ENCODE measurements at regions not wholly inside any gene's neighbourhood (a gene's known extent, or its start where the extent isn't known, plus 50 kb on each side); places are given as distances from the start of the nearest gene placed in this dataset.
A peak's percentile ranks its signal among the peaks of the same experiment; 100 is the strongest.
"Not testable (repeated sequence)": the region's sequence is repeated elsewhere in the genome, so short reads cannot be mapped to it uniquely, and the experiment has no call there.

DNA sequence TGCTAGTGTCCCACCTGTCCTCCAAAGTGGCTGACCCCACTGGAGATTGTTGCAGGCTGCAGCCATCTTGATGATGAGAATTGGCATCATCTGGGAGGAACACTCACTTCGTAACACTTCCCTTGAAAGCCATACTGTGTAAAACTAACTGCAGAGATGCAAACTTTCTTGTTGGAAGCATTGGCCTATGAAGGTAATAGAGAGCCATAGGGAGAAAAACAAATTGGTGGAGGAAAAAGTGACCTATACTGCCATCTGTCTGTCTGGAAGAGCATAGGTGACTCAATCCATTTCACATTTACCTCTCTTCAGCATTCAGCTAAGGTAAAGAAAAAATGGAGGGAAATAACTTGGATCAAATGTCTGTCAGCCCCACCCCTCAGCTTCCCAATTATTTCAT, 473.4 kb downstream of the NTRK2 start:
- peak; percentile 17 for DNase-seq

DNA sequence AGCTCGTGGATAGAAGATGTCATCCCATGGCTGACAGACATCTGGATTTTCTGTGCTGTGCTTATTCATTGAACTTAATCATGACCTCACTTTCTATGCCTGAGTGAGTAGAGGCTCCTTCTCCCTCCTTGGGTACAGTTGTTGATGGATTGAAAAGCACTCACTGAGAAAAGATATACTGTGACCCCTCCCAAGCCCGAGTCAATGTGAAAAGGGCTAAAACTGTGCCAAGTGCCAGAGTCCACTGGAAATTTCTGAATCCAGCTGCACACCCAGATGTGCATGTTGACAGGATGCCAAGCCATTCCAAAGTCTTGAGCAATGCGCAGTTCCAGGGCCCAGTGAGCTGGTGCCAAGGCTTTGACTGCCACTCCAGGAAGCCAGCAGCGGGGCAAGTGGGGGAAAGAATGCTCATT, 473.0 kb downstream of the NTRK2 start:
- peak; percentile 19 for DNase-seq

DNA sequence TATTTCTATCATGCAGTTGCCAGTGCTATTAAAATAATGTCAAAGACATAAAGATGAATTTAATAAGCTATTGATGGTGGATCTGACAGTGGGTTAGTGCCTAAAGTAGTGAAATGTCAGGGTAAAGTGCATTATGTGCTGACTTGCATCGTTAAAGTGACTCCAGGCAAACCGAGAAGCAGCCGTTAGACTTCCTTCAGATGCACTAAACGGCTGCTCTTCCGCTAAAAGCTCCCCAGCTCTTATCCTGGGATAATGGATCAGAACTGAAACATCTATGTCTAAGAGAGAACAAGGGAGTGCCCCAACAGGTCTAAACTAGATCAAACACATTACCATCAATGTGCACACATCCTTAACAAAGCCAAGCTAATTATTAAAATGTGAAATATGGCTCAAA, 468.2 kb downstream of the NTRK2 start:
- DNase-seq = no peak

DNA sequence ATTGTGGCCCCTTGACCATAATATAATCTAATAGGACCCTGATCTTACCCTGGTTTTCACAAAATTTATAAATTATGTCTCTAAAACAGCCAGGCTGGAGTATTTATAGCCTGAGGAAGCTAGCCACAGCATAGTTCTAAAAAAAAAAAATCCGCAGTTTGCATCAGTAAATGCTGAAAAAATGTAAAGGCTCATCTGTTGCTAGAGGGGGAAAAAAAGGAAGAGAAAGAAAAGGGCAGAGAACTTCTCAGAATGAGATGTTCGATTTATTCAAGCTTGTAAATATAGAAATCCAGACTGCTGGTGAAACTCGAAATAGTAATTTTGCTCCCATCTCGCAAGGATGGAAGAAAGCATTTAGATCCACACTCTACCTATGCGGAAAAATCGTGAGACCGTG, 467.5 kb downstream of the NTRK2 start:
- DNase-seq = no peak

DNA sequence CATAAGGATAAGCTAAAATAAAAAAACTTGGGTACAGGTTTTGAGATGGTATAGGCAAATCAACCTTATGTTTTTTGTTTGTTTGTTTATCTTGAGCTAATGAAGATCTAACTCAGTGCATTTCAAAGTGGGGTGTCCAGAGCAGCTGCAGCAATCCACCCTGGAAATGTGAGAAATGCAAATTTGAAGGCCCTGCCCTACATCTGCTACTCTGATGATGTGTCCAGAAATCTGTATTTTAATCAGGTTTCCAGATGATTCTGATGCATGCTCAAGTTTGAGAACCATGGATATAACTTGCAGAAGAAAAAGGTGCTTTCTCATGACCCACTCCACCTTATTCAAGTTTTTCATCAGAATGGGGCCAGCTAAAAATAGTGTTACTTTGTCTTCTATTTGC, 467.0 kb downstream of the NTRK2 start:
- DNase-seq = no peak

DNA sequence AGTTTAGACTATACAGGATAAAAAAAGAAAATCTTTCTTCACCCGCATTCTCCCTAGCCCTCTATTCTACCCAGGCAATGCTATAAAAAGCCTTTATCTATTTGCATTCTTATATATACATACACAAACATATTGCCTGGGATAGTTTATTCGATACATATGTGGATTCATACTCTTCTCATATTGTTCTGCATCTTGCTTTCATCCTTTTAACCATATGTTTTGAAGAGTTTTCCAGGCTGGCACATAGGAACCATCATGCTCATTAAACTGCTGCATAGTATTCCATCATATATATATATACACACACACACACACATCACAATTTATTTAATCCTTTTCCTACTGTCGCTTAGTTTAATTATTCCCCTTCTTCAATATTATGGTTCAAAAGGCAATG, 461.2 kb downstream of the NTRK2 start:
- no peak for DNase-seq

DNA sequence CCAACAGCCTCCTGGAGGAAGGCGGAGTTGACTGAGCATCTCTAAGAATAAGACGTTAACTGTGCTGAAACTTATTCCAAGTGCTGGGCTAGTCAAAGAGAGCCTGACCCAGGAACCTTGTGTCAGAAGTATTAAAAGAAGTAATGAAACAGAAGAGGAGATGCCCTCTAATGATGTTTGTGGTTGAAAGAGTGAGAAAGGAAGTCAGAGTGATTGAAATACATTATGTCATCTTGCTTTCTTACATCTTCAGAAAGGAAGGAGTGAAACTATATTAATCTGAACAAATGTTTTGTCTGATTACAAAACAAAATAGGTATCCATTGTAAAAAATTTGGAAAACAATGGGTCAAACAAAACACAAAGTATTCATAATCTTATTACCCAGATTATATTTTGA, 460.7 kb downstream of the NTRK2 start:
- DNase-seq = no peak

DNA sequence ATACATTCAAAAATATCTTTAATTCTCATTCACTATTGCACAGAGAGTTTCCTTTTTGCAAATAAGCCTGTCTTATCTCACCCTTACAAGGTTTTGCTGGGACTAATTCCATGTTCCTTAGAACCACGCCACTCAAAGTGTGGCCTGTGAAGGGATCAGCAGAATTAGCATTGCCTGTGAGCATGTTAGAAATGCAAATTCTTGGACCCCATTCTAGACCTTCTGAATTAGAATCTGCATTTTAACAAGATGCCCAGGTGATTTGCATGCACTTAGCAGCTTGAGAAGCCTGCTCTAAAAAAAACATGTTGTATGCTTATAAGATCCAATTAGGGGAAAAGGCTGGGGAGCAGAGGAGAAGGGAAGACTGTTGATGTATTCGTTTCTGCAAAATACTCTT, 460.0 kb downstream of the NTRK2 start:
- no peak for DNase-seq

DNA sequence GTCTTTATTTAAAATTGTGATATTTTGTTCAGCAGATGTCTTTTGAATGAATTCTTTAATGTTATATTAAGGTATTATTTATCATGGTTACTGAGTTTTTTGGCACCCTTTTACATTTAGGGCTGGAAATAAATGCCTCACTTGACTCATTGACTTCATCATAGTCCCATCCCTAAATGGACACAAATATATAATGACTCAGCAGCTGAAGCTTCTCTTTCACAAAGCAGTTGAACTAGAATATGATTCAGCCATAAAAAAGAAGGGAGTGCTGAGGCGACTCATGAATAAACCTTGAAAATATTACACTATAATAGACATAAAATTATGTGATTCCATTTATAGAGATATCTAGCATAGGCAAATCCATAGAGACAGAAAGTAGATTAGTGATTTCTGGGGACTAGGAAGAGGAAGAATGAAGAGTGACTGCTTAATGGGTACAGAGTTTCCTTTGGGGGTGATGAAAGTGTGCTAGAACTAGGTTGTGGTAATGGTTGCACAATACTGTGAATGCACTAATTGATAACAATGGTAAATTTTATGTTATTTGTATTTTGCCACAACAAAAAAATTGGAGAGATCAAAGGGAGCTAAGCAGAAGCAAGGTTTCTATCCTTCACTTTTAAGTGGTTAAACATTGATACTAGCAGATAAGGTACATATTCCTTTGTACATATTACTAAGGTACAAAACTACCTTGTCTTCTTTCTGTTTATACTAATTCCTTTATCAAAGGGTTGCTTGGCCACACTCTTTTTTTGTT, 449.6 kb downstream of the NTRK2 start:
- DNase-seq = peak; percentile 38

DNA sequence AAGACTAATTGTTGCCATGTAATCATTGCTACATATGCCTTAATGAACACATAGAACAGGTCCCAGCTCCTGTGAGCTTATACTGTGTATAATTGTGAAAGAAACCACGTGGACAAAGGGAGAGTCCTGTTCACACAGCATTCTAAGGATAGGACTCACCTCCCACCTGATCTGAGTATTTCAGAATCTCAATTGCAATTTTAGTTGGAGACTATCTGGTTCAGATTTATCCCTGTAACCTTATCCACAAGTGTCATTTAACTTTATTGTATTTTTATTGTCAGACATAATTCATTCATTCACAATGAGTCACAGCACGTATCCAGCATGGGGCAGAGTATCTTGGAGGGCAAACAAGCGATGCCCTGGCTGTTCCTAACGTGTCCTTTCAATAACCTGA, 448.3 kb downstream of the NTRK2 start:
- no peak for DNase-seq

DNA sequence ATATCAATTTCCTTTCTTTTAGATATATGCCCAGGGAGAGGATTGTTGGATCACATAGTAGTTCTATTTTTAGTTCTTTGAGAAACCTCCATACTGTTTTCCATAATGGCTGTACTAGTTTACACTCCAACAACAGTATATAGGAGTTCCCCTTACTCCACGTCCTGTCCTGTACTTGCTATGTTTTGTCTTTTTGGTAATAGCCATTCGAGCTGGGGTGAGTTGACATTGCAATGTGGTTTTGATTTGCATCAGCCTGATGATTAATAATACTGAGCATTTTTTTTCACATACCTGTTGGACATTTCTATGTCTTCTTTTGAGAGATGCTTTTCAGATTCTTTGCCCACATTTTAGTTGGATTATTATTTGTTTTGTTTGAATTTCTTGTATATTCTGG, 445.9 kb downstream of the NTRK2 start:
- peak; percentile 31 for DNase-seq

DNA sequence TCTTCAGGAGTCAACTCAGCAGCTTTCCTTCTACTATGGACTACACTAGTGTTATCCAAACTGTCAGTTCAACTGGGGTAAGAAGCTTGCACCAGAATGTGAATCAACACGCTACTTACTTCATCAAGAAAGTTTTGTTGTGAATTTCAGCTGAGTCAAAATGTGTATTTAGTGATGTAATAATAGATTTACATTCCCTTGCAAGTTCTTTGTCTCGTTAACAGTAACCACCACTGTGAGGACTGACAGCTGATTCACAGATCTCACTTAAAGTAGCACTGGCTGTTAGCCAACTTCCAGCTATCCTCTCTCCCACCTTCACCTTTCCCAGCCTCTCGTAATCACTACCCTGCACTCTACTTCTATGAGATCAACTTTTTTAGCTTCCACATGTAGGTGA, 445.3 kb downstream of the NTRK2 start:
- peak; percentile 43 for DNase-seq

DNA sequence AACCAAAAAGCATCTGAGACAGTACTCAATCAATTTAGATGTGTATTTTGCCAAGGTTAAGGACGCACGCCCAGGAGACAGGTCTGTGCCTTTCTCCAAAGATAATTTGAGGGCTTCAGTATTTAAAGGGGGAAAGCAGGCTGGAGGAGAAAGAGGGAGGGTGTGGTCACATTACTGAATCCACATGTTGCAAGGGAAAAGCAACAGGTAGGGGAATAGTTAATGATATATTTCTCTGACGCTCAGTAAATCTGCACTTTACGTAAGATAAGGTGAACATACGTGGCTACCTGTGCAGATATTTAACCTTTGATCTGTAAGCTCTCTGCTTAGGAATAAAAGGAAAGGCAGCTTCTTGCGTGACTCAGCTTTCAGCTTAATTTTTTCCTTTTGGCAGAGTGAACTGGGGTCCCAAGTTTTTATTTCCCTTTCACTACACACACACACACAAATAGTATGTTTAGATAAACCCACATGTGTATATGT, 443.4 kb downstream of the NTRK2 start:
- DNase-seq = no peak

DNA sequence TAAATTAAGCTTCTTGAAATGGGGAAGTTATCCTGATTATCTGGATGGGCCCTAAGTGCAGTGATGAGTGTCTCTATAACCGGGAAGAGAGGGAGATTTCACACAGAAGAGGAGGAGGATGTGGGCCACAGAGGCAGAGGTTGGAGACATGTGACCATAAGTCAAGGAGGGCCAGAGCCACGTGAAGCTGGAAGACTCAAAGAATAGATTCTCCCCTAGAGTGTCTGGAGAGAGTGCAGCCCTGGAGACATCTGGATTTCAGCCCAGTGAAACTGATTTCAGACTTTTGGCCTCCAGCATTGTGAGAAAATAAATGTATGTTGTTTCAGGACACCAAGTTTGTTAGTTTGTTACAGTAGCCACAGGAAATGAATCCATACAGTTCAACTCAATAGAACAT, 442.9 kb downstream of the NTRK2 start:
- DNase-seq = no peak

DNA sequence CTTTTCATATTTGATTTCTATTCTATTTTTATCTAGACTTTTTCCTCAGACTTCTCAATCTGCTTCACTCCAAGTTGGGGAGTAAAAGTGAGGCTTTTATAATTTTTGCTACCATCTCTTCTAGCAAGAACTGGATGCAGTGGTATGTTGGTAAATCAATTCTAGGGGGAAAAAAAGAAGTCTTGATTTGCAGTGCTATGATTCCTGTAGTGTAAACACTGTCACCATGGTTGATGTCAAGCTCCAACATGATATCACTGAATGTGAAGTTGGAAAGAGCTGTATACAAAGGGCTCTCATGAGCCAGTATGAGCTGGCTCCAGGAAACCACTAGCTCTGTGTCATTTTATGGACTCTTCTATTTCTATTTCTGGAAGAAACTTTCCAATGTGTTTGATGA, 439.2 kb downstream of the NTRK2 start:
- no peak for DNase-seq

DNA sequence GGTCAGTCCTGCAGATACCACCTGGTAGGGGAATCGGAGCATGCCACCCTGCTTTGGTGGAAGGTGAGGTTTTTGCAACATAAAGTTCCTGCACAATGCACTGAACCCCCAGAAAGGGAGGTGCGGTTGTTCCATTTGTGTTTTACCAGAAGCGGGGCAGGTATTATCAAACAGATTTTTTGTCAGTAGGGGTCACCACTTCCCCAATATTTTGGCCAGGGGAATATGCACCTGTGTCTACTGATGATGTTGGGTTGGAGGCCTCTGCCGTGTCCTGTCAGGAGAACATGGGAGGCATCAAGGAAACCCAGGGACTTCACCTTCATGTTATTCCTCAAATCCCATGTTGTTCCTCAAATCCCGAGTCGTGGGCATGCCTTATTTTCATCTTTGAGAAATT, 438.7 kb downstream of the NTRK2 start:
- DNase-seq = no peak

DNA sequence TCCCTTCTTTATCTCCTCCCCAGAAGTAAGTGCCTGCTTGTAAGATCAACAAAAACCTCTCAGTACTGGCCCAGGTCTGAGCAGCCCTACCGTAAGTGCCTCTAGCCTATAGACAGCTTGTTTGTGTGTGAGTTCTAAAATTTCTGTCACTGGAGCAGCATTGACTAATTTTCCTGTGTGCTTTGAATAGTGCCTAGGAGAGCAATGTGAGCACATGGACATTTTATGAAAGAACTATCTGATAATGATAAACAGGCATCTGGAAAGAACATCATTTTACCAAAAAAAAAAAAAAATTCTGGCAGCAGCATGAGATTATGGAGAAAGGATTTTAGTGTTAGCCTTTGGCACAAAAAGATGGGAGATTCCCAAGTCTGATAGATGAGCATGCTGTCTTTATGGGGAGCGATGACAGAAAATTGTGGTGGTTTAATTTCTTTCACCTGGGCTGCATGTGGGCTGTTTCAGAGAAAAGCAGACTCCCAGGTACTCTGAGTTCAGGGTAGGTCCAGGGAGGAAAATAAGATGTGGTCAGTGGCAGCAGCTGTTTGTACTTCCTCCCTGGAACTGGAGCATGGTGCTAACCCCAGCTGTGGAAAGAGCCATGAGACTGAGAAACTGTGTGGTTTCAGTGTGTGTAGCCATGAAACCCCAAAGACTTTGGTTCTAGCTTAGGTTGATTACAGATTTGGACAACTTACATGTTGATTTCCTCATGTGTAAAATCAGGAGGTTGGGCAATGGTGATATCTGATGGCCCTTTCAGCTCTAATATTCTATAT, 419.9 kb downstream of the NTRK2 start:
- DNase-seq = no peak

DNA sequence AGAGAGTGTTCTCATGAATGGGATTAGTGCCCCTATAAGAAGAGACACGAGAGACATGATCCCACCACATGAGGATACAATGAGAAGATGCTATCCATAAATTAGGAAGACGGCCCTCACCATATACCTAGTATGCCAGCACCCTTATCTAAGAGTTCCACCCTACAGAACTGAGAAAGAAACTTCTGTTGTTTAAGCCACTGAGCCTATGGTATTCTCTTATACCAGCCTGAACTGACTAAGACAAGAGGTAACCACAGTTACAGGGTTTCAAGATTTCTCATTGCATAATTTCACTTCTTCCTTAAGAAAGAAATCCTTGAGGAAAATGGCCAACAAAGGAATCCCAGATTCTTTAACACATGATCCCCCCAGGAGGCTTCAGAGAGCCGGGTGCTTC, 412.4 kb downstream of the NTRK2 start:
- no peak for DNase-seq

DNA sequence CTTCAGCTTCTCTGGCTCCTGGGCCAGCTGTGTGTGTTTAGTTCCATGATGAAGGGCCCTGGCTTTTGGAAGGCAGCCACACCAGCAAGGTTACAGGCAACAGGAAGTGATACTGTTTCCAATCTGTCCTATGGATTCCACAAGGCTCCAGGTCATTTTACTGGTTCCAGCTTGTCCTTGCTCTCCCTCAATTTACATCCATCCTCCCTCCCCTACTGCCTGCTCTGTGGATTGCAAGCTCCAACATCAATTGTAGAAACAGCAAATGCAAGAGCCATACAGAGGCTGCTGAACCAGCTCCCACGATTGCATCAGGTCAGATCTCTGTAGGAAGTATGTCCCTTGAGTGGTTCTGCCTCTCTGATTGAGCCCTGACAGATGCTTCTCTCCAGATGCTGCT, 409.8 kb downstream of the NTRK2 start:
- DNase-seq = no peak

DNA sequence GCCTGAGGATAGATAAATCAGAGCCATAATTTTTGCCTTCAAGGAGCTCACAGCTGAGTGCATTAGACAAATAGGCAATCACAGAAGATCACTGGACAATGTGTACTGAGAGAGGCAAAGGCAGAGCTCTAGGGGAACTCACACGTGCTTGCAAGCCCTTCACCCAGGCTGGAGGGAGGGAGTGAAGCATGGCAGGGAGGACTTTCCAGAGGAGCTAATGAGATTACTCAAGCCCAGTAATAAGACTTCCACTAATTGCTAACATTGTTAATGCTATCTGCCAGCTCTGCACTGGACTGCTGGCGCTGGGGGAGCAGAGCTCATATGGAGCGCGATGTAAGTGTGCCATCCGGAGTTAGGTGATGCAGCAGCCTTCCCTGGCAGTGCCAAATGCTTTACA, 408.4 kb downstream of the NTRK2 start:
- no peak for DNase-seq

DNA sequence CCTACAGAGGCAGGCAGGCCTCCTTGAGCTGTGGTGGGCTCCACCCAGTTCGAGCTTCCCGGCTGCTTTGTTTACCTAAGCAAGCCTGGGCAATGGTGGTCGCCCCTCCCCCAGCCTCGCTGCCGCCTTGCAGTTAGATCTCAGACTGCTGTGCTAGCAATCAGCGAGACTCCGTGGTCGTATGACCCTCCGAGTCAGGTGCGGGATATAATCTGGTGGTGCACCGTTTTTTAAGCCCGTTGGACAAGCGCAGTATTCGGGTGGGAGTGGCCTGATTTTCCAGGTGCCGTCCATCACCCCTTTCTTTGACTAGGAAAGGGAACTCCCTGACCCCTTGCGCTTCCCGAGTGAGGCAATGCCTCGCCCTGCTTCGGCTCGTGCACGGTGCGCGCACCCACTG, 407.6 kb downstream of the NTRK2 start:
- not testable (repeated sequence) for DNase-seq
